Muscle of back (tissue), 3 donors: ENCODE measurements at regions not wholly inside any gene's neighbourhood (a gene's known extent, or its start where the extent isn't known, plus 50 kb on each side); places are given as distances from the start of the nearest gene placed in this dataset.

Source experiments
- DNase-seq, 3 donors: peaks; one replicate each; pipeline versions ENCODE4 v3.0.0 to v3.0.0-alpha.2; 2013

DNA sequence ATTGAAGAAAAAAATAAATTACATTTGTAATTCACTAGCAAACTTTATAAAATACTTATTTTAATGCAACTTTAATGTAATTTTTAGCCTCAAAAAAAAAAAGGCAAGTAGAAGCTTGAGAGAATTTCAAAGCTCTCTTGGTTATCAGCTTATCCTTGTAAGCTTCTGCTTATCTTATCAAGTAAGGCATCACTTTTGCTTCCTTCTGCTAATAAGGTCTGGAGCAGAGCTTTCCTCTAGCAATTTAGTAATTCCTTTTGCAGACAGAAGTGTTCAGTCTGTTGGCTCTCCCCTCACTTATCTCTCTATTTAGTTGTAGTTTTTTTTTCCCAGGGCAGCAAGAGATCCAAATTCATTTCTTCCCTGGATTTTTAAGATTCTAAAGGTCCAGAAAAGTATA, 525.0 kb downstream of the ISL1 start:
- no peak for DNase-seq

DNA sequence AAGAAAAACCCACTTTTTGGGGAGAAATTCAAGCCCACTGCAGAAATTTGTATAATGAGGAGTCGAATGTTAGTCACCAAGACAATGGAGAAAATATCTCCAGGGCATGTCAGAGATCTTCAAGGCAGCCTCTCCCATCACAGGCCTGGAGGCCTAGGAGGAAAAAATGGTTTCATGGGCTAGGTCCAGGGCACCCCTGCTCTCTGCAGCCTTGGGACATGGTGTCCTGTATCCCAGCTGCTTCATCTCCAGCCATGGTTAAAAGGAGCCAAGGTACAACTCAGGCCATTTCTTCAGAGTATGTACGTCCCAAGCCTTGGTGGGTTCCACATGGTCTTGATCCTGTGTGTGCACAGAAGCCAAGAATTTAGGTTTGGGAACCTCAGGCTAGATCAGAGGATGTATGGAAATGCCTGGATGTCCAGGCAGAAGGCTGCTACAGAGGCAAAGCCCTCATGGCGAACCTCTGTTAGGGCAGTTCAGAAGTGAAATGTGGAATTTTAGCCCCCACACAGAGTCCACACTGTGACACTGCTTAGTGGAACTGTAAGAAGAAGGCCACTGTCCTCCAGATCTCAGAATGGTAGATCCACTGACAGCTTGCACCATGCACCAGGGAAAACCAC, 561.4 kb downstream of the ISL1 start:
- no peak for DNase-seq

- no peak for DNase-seq
These were observed 575.2 kb downstream of the ISL1 start for GRCh38 chr5:51958473-51958872.

- DNase-seq = peak in 2 of 3 donors; percentile 2 to 20
These were observed 577.4 kb downstream of the ISL1 start for GRCh38 chr5:51960617-51961121.

- no peak for DNase-seq
These were observed 577.9 kb downstream of the ISL1 start for GRCh38 chr5:51961154-51961562.

DNA sequence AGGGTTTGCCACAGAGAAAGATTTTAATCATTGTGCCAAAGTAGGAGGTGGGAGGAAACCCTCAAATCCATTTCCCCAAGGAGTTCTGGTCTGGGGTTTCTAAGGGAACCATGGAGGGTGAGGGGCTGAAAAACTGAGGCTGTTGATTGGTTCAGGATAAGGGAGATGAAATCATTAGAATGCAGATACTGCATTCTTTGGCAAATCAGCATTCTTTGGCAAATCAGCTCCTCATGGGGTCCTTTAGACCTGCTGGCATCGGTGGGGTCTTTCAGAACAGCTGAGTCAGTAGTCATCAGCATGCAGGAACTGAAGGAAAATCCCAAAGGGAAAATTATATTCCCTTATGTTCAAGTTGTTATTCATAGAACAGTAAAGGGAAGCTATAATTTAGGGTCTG, 585.5 kb downstream of the ISL1 start:
- no peak for DNase-seq

- no peak for DNase-seq
These were observed 591.6 kb downstream of the ISL1 start for GRCh38 chr5:51974834-51975233.

GRCh38 chr5:51977014-51977413, 593.8 kb downstream of the ISL1 start:
- no peak for DNase-seq

GRCh38 chr5:51983161-51983560, 599.9 kb downstream of the ISL1 start:
- no peak for DNase-seq

DNA sequence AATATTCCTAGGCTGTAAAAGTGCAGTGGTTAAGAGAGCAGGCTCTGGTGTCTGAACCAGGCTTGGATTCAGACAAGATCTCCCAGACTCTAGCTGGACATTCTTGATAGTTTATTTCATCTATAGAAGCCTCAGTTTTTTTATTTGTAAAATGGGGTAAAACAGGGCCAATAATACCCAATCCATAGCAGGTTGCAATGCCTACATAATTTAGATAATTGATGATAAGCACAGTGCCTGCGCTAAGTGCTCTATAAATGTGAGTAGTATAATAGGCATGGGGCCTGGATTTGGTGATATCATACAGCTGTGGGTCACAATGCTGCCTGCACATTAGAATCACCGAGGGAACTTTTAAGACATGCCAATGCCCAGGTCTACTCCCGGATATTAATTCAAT, 603.5 kb downstream of the ISL1 start:
- DNase-seq = no peak

DNA sequence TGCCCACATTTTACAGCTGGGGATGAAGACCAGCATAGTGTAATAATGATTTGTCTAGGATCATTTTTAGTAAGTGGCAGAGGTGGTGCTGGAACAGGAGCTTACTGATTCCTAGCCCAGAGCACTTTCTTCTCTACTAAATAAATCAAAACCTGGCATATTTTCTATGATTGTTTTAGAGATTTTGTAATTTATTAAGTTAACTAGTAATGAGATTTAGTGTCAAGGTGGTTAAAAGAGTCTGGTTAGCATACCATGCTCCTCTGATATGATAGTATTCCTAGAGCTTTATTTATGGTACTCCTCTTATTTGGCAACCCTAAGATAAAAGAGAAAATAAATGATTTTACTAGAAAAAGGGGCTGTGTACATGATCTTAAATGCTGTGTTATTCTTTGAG, 604.0 kb downstream of the ISL1 start:
- no peak for DNase-seq

- peak in 1 of 3 donors; percentile 2 for DNase-seq
These were observed 604.5 kb downstream of the ISL1 start for GRCh38 chr5:51987669-51988209.

DNA sequence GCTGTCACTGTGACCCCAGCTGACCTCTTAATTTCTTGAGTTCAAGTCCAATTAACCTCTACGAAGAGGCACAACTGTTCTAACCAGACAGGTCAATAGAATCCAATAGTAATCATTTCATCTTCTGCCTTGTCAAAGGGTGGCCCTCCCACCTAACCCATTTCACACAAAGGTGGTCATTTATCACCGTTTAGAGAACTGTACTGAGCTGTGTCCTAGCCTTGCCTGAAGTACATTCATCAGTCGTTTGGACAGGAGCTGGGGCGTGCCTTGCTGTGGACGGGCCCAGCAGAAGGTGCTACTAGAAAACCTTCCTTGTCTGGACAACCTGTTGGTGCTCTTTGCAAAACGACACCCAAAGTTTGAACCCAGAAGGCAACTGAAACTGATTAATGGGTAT, 605.4 kb downstream of the ISL1 start:
- DNase-seq = no peak

GRCh38 chr5:51990241-51990640, 607.0 kb downstream of the ISL1 start:
- DNase-seq = no peak

DNA sequence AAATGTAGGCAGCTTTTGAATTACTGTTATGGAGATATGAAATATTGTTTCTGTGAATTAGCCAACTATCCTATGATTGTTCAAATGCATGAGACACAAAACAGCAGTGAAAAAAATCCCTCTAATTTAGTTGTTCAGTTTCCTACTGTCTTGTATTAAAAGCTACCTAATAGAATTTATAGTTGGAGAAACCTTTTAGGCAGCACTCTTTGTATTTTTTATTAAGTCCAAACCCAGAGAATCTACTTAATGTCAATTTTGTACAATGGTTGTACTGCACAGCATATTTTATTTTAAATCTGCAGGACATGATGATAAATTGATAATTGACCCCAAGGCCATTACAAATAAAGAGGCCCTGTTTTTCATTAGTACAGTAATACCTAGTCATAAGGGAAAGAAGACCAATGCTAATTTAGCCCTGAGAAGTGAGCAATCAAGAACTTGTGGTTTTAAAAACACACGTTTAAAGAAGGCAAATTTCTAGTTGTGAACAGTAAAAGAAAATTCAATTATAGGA, 607.5 kb downstream of the ISL1 start:
- DNase-seq = no peak

DNA sequence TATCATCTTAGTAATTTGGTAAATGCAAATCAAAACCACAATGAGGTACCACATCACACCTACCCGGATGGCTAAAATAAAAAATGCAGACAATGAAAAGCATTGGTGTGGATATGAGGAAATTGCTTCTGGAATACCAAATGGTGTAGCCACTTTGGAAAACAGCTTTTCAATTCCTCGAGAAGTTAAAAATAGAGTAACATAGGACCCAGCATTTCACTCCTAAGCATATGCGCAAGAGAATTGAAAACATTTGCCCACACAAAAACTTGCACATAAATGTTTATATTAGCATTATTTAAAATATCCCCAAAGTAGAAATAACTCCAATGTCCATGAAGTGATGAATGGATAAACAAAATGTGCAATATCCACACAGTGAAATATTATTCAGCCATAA, 608.7 kb downstream of the ISL1 start:
- DNase-seq = no peak

GRCh38 chr5:51995773-51996306, 612.6 kb downstream of the ISL1 start:
- DNase-seq = no peak

DNA sequence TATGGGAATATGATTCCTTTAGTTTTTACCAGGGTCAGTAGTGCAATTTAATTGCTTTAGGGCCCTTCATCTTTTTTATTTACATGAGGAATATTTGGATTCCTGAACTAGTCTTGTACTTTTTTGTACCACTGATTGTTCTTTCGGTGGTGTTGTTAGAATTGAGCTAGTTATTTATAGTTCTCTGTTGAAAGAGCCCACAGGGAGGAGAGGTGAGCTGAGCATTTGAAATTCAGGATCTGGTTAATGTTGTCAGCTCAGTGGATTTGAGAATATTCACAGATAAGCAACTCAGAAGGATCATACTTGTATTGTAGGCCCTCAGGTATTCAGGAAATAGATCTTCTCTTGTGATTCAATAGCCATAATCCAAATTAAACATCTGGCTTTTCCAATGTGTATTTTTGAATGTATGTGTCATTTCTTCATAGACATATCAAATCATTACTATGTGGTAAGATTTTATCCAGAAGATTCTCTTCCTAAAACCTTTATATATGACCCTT, 613.2 kb downstream of the ISL1 start:
- DNase-seq = no peak

DNA sequence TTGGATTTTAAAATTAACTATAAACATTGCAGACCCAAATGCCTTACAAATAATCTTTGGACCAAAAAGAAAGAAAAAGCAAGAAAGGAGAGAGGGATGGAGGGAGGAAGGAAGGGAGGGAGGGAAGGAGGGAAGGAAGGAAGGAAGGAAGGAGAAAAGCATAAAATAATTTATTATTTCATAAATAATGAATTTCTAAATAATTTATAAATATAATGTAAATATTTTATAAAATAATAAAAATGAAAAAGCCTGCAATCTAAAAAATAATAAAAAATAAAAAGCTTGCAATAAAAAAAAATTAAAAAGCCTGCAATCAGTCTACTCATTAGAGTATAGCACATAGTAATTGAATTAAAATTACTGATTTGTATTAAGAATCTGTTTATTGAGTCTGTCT, 614.3 kb downstream of the ISL1 start:
- DNase-seq = no peak

DNA sequence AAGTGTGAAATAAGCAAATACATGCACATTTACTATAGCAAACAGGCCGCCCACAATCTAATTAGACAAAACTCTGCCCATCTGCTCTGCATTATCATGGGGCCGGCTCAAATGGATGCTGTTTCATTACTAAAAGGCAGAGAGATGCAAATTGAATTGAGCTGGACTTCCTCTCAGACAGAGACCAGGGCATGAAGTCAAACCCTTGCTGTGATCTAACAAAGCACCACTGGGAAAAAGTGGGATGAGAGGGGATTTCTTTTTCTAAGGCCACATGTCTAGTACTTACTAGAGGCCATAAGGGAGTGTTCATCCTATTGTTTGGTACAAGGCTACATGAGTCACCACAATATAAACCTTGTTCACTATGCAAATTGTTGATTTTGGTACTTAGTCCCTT, 614.7 kb downstream of the ISL1 start:
- no peak for DNase-seq

GRCh38 chr5:52007230-52007858, 624.1 kb downstream of the ISL1 start:
- peak; percentile 2 to 34 (median 19) for DNase-seq

DNA sequence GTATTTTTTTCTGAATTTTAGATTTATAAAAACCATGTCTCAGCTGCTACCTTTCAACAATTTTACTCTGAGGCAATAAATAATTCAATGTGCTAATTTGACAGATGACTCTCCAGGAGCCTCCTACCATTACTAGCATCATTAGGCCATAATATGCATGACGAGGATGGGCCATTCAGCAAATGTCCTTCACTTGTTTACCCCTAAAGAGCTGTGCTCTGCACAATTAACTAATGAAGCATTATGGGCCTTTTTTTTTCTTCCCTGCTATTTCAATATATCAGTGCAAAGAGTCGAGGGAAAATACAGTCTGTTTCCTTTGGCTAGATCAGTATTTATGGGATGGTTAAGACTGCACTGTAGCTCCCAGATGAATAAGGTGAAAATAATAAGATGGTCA, 627.2 kb downstream of the ISL1 start:
- DNase-seq = no peak

- no peak for DNase-seq
These were observed 630.3 kb downstream of the ISL1 start for GRCh38 chr5:52013523-52013922.
